ENCODE measurements at regions not wholly inside any gene's neighbourhood (a gene's known extent, or its start where the extent isn't known, plus 50 kb on each side); places are given as distances from the start of the nearest gene placed in this dataset.

GRCh38 chr2:128799730-128800129 lies 481.1 kb upstream of the HS6ST1 start:
- TF ChIP-seq CTCF (IDR thresholded peaks at IDR 0.05; ENCODE audit: low read depth, low read length, missing control alignments): no peak
- H3K4me3 ChIP-seq (replicated peaks; ENCODE audit: low read depth, low read length): no peak overlapping the region
- DNase-seq (ENCODE audit: extremely low read depth, low read depth): no peak

- TF ChIP-seq CTCF (IDR thresholded peaks at IDR 0.05; ENCODE audit: low read depth, low read length, missing control alignments): no peak
- no peak for DNase-seq (ENCODE audit: extremely low read depth, low read depth)
- no peak overlapping the region for H3K4me3 ChIP-seq (replicated peaks; ENCODE audit: low read depth, low read length)
These were observed 482.9 kb upstream of the HS6ST1 start for GRCh38 chr2:128801576-128801975.

- no peak for DNase-seq (ENCODE audit: extremely low read depth, low read depth)
- no peak for TF ChIP-seq CTCF (IDR thresholded peaks at IDR 0.05; ENCODE audit: low read depth, low read length, missing control alignments)
- H3K4me3 ChIP-seq (replicated peaks; ENCODE audit: low read depth, low read length): no peak overlapping the region
These were observed 484.6 kb upstream of the HS6ST1 start for GRCh38 chr2:128803222-128803621.

GRCh38 chr2:128805237-128805636 lies 486.6 kb upstream of the HS6ST1 start:
- no peak for DNase-seq (ENCODE audit: extremely low read depth, low read depth)
- H3K4me3 ChIP-seq (replicated peaks; ENCODE audit: low read depth, low read length): no peak overlapping the region
- no peak for TF ChIP-seq CTCF (IDR thresholded peaks at IDR 0.05; ENCODE audit: low read depth, low read length, missing control alignments)

GRCh38 chr2:128805918-128806317 lies 487.2 kb upstream of the HS6ST1 start:
- no peak for TF ChIP-seq CTCF (IDR thresholded peaks at IDR 0.05; ENCODE audit: low read depth, low read length, missing control alignments)
- no peak overlapping the region for H3K4me3 ChIP-seq (replicated peaks; ENCODE audit: low read depth, low read length)
- no peak for DNase-seq (ENCODE audit: extremely low read depth, low read depth)

GRCh38 chr2:128807317-128807716 lies 488.6 kb upstream of the HS6ST1 start:
- DNase-seq (ENCODE audit: extremely low read depth, low read depth): no peak
- H3K4me3 ChIP-seq (replicated peaks; ENCODE audit: low read depth, low read length): no peak overlapping the region
- no peak for TF ChIP-seq CTCF (IDR thresholded peaks at IDR 0.05; ENCODE audit: low read depth, low read length, missing control alignments)

GRCh38 chr2:128808462-128809258 lies 490.0 kb upstream of the HS6ST1 start:
- no peak for TF ChIP-seq CTCF (IDR thresholded peaks at IDR 0.05; ENCODE audit: low read depth, low read length, missing control alignments)
- no peak for DNase-seq (ENCODE audit: extremely low read depth, low read depth)
- no peak overlapping the region for H3K4me3 ChIP-seq (replicated peaks; ENCODE audit: low read depth, low read length)
